CD1c-positive myeloid dendritic cell (primary cell): ENCODE measurements at regions not wholly inside any gene's neighbourhood (a gene's known extent, or its start where the extent isn't known, plus 50 kb on each side); places are given as distances from the start of the nearest gene placed in this dataset.
A peak's percentile ranks its signal among the peaks of the same experiment; 100 is the strongest.

Experiments
- DNase-seq: peaks from one replicate; pipeline ENCODE4 v3.0.0-alpha.2; 2016; ENCODE audit errors: extremely low spot score

DNA sequence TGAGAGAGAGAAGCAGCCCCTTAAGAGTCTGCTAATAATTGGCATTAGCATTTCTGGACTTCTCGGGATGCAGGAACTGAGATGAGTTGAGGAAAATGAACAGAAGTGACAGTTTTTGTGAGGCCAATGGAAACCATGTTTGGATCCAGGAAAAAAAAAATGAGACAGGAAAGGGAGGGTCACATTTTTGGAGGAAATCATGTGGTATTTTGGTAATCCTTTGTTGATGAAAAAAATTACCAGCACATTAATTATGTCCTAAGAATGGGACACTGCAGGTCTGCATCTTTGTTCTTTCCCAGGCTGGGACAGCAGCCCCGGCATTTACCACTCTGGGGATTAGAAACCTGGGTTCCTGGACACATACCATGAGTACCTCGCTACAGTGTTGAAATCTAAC lies 109.9 kb upstream of the ZFHX3 start:
- no peak for DNase-seq

GRCh38 chr16:73154063-73154870 lies 106.3 kb upstream of the ZFHX3 start:
- DNase-seq: peak; percentile 91

GRCh38 chr16:73152386-73153125 lies 104.6 kb upstream of the ZFHX3 start:
- DNase-seq: no peak

GRCh38 chr16:73151941-73152340 lies 104.0 kb upstream of the ZFHX3 start:
- peak; percentile 20 for DNase-seq

DNA sequence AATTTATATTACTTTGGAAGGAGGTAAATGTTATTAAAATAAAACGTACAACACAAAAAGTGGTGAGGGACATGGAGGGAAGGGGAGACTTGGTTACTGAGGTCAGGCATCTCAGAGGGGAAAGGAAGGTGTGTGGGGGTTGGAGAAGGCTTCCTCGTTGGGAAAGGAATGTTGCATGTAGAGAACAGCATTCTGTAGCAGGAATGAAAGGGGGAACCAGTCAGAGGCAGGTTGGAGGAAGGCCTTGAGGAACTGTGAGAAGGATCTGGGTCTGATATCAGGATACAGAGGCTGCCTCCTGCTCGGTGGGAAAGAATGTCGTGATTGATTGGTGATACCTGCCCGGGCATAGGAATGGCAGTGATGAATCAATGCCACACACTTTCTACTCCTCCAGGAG lies 103.3 kb upstream of the ZFHX3 start:
- peak; percentile 23 for DNase-seq

DNA sequence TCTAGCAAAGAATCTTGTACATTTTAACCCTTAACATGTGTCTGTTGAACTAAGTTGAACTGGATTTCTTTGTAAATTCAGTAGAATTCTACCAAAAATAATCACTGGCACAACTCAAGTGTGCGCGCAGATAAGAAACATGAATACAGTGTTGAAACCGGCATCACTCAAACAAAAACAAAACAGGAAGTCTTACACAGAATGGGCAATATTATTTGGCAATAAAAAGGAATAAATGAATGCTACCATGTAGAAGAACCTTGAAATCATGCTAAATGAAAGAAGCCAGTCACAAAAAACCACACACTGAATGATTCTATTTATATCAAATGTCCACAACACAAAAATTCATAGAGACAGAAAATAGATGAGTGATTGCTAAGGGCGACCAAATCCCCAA lies 102.9 kb upstream of the ZFHX3 start:
- peak; percentile 63 for DNase-seq

DNA sequence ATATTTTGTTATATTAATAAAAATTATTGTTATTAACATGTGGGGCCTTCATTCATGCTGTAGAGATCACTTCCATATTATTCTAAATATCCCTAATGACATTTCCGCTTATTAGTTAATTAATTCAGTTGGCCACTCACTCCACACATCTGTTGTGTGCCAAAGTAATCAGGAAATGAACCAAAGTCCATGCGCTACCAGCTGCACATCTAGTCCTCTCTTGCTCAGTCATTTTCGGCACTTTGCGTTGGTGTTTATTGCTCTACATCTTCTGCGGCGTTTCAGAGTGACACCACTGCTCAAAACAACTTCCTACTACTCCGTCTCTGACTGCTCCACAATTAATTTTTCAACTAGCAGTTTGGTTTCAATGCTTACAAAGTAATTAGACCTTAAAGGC lies 101.4 kb upstream of the ZFHX3 start:
- DNase-seq: peak; percentile 81

DNA sequence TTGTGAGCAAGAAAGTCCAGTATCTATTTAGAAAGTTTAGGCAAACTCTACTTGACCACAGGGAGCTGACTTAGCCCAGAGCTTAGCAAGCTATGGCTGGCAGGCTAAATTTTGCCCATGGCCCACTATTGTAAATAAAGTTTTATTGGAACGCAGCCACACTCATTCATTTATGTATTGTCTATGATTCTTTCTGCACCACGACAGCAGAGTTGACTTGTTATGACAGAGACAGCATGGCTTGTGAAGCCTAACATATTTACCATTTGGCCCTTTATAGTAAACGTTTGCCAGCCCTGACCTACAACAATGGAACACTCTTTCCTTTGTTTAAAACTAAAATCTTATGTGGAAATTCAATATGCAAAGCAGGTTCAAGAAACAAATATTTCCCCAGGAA lies 100.0 kb upstream of the ZFHX3 start:
- no peak for DNase-seq

- no peak for DNase-seq
Measured at GRCh38 chr16:73145166-73145880, 97.4 kb upstream of the ZFHX3 start.

DNA sequence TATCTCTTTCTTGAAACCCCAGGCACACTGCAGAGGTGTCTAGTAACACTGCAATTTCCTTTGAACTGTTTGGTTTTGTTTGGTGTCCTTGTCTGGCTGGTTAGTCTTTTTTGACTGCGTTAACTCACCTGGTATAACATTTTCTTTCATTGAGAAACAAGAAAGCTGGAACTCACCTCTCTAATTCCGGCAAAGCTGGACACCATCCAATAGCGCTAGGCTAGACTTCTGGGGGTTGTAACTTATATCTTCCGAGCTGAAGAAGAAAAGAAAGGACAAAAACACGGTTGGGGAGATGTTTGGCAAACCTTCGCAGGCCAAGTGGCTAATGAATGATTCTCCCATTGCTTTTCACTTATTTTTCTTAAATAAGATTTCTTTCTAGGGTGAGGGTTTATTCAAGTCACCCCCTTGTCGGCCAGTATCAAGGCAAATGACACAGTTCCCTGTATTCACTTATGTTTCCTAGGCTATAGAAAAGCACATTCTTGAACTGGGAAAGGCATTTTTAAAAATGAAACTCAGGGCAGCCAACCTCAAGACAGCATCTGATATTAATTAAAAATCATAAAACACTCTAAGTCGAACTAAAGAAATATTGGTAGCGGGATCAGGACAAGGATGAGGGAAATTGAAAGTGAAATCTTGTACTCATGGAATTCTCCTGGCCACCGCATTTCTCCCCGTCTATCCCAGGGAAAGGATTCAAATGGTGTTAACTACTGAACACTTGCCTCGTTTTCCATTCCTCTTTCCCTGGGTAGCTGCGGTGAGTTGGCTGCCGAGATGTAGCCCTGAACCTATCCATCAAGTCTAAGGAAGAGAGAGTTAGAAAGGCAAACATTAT lies 95.9 kb upstream of the ZFHX3 start:
- DNase-seq: no peak

GRCh38 chr16:73143002-73143401 lies 95.1 kb upstream of the ZFHX3 start:
- no peak for DNase-seq

- DNase-seq: no peak
Measured at GRCh38 chr16:73142053-73142854, 94.3 kb upstream of the ZFHX3 start.

GRCh38 chr16:73140929-73141328 lies 93.0 kb upstream of the ZFHX3 start:
- DNase-seq: no peak

DNA sequence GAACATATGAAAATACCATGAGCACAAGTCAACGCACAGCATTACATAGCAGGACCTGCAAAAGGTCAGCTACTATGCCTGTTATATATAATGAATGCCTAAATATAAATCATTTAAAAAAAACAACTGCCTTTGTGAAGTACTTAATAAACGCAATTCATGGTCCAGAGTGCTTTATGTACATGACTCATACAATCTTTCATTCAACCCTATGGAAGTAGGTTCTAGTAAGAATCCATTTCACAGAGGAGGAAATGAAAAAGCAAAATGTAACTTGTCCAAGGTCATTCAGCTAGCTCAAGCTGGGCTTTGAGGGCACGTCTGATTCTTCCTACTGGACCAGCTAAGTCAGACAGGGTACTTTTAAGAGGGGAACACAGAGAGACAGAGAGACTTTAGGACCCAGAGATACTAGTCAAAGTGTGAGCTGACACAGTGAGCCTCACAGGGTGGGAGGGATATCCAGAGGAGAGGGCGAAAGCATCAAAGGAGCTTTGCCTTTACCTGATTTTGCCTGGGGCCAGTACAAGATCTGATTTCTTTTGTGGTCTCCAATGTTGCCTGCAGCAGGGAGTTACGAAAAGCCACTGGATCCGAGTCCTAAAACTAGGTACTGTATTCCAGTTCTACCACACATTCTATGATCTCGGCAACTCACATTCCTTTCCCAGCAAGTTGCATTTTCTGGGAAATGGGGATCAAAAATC lies 83.4 kb upstream of the ZFHX3 start:
- DNase-seq: peak; percentile 39

- DNase-seq: no peak
Measured at GRCh38 chr16:73129455-73129854, 81.5 kb upstream of the ZFHX3 start.

DNA sequence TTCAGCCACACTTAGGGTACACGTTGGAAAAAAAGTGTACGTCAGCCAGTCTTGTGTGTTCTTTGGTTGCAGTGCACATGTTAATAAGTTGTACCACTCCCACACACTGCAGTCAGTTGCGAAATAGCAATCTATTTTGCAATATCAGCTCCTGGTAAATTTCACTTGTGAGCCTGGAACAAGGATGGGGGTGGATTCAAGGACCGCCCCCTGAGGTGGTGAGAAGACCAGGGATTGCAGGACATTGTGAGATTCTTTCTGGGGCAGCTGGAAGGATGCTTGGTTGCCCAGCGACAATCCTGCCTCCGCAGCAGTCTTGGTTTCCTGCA lies 78.6 kb upstream of the ZFHX3 start:
- peak; percentile 83 for DNase-seq

GRCh38 chr16:73125850-73126524 lies 78.1 kb upstream of the ZFHX3 start:
- peak; percentile 53 for DNase-seq

GRCh38 chr16:73124665-73125375 lies 76.9 kb upstream of the ZFHX3 start:
- peak; percentile 71 for DNase-seq

- DNase-seq: peak; percentile 38
Measured at GRCh38 chr16:73124097-73124652, 76.2 kb upstream of the ZFHX3 start.
